Stimulated activated CD8-positive, alpha-beta memory T cell treated with anti-CD3 and anti-CD28 coated beads, Interleukin-15, amount 100 ng/mL, for 1 hour (primary cell): ENCODE measurements at regions not wholly inside any gene's neighbourhood (a gene's known extent, or its start where the extent isn't known, plus 50 kb on each side); places are given as distances from the start of the nearest gene placed in this dataset.

Experiments used
- DNase-seq: peaks from one replicate; pipeline ENCODE4 v3.0.0-alpha.2; 2020; ENCODE audit warnings: low read depth

GRCh38 chr14:53462931-53463778, 310.0 kb upstream of the DDHD1 start:
- DNase-seq: no peak

GRCh38 chr14:53461858-53462257, 308.7 kb upstream of the DDHD1 start:
- no peak for DNase-seq

- no peak for DNase-seq
Observed at GRCh38 chr14:53460544-53460943, 307.4 kb upstream of the DDHD1 start.

- no peak for DNase-seq
Observed at GRCh38 chr14:53458368-53458814, 305.3 kb upstream of the DDHD1 start.

DNA sequence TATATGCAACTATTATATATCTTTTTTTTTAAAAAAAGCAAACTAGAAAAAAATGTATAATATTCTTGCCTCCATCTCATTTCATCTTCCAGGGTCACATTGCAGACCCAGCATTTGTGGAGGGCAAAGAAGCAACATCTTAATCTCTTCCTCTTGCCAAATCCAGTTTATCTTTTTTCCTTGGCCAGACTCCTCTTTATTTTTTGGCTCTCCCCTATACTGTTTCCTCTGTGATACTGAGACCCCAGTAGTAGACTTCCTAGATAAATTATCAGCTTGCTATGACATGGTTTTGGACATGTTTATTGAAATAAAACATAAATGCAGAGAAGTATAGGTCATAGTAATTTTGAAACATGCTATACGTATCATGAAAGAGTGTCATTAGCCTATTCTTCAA, 303.8 kb upstream of the DDHD1 start:
- DNase-seq: no peak

GRCh38 chr14:53452005-53452673, 299.0 kb upstream of the DDHD1 start:
- DNase-seq: no peak

- no peak for DNase-seq
Observed at GRCh38 chr14:53450871-53451270, 297.7 kb upstream of the DDHD1 start.

DNA sequence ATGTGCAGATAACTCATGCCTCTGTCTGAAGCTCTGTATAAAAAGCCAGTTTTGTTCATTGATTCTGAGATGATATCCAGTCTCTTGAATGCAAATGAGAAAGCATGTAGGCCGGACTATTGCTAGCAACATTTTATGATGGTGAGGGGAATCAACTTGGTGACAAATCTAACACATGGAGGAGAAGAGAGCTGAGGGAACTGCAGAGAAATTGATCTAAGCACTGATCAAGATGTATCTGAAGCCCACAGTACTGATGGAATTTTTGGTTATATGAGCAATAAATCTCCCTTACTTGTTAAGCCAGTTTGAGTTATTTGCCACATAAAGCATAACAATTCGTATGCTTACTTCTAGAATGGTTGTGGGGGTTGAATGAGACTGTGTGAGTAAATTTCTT, 295.6 kb upstream of the DDHD1 start:
- DNase-seq: no peak

DNA sequence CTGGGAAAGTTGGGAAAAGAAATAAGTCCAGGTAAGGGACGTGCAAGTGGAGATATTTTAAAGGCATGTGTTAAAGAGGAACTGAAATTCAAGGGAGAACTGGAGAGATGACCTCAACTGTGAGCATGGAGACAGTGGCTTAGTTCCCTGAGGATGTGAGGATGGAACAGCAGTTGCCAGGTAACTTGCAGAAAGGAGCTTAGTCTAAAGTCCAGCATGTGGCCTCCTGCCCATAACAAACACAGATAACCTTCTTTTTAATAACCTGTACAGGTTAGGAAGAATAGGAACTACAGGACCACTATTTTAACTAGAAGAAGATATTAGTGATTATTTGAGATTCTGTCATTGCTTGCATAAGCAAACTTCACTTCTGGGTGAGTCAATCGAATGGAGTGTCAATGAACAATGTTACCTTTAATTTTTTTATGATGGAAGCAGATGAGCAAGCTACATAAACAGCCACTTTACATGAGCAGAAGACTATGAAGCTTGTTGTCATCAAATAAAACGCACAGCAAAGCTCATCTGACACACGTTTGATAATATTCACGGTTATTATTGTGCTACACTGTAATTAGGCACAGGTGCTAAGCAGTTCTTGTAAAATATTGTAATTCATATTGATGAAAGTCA, 291.7 kb upstream of the DDHD1 start:
- no peak for DNase-seq

GRCh38 chr14:53441789-53442188, 288.7 kb upstream of the DDHD1 start:
- DNase-seq: no peak

- no peak for DNase-seq
Observed at GRCh38 chr14:53437858-53438257, 284.7 kb upstream of the DDHD1 start.

DNA sequence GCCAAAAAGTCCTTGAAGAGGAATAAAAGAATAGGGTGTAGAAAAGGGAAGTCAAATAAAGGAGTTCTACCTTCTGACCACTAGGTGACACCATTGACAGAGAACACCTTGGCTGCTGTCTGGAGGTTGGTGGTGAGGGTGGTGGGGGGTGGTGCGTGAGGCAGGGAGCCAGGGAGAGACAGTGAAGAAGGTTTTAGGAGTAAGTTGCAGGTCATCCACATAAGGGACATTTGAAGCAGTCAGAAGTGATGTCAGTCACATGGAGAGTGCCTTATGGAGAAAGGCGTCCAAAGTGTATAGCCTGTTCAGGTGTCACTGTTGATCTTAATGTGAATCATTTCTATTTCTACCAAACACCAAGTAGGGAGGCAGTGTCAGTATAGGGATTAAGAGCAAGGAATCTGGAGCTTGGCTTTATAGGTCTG, 279.3 kb upstream of the DDHD1 start:
- no peak for DNase-seq

DNA sequence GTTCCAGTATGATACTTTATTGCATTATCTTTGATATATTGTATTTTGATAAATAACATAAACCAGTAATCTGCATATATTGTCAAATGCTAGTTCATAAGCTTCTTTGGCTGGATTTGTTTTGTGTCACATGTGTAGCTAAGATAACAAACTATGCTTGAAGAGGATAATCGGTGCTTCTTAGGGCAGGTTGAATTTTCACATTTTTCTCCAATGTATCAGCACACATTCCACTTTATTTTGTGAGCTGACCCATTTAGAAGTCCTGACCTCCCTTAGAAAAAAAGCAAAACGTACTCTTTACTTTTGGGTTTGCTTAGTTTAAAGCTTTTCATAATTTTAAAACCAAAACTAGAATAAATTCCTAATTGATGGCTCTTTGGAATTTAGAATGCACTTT, 277.7 kb upstream of the DDHD1 start:
- DNase-seq: no peak

- no peak for DNase-seq
Observed at GRCh38 chr14:53412819-53413675, 259.9 kb upstream of the DDHD1 start.

DNA sequence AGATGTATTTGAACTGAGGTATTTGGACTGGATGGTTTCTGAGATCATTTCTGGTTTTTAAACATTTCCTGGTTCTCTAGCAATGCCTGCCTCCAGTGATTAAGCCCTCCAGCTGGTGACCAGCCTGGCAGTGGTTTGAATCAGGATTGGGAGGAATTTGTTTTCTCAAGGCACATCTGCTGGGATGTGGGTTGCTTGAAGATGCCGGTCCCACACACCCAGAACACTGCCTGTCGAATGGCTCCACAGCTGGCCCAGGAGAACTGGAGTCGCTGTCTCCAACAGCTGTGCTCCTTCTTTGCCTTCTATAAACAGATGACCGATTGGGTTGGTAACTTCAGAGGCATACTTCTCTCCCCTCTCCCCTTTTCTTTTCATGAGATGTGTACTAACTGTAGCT, 258.0 kb upstream of the DDHD1 start:
- no peak for DNase-seq

GRCh38 chr14:53409969-53410368, 256.8 kb upstream of the DDHD1 start:
- no peak for DNase-seq

GRCh38 chr14:53409289-53409688, 256.2 kb upstream of the DDHD1 start:
- DNase-seq: no peak

DNA sequence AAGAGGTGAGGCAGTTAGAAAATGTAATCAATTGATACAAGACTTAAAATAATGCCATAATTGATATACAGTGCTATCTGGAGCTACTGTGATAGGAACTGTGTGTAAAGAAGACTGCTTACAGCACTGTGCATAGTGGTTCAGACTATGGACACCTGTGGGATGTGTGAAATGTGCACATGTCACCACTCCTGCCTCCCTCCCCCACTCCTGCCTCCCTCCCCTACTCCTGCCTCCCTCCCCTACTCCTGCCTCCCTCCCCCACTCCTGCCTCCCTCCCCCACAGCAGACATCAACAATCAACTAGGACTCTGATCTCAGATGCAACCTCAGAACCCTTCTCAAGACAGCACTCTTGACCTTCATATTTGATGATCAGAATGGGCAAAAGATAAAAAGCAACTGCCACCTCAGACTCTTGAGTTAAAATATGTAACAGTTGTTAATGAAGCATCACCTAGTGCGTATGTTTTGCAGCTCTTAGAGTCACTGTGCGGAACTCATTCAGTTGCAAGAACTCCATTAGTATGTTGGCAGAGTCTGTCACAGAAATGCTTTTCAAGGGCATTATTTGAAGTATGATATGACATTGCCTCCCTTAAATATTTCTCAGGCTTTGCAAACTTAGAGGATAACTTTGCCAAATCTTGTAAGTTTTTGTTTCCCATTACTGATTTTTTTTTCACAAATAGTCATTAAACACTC, 255.2 kb upstream of the DDHD1 start:
- DNase-seq: no peak

DNA sequence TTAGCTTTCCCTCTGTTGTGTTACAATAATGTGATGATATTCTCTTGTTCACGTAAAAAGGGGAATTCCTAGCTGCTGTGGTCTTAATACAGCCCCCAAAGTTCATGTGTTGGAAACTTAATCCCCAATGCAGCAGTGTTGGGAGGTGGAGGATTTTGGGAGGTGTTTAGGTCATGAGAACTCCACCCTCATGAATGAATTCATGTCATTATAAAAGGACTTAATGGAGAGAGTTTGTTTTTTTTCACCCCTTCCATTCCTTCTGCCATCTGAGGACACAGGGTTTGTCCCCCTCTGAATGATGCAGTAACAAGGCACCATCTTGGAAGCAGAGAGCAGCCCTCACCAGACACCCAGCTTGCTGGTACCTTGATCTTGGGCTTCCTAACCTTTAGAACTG, 253.4 kb upstream of the DDHD1 start:
- no peak for DNase-seq

DNA sequence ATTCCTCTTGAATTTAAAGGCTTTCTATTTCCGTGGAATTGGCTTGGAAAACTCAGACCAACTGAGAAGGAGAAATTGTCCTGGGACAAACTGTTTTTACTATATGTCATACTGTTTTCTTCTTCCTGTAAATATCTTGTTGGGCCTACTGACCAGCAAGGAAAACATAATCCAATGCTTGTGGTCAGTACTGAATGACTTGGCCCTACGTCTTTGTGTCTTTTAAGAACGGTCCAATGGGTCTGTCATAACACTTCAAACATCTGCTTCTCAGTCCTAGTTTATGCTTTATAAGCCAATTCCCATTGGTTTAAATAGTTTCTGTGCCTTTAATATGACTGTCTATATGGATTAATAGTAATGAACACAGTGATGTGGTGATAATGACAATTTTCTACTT, 248.5 kb upstream of the DDHD1 start:
- no peak for DNase-seq

DNA sequence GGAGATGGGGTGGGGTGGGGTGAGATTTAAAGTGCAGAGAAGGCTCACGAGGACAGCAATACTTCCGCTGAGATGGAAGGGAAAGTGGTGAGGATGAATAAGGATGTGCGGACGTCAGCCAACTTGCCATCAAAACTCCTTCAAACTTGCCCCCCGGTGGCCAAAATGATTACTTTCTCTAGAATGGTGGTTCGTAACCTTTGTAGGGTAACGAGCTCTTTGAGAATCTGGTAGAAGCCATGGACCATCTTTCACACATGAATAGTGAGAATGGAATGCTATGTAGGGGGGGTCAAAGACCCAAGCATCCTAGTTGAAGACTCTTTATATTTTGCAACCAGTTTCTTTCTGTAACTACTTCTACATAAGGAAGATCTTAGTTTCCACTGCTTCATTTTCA, 245.9 kb upstream of the DDHD1 start:
- DNase-seq: no peak

GRCh38 chr14:53398616-53399015, 245.5 kb upstream of the DDHD1 start:
- DNase-seq: no peak
